ENCODE measurements at regions not wholly inside any gene's neighbourhood (a gene's known extent, or its start where the extent isn't known, plus 50 kb on each side); places are given as distances from the start of the nearest gene placed in this dataset.

DNA sequence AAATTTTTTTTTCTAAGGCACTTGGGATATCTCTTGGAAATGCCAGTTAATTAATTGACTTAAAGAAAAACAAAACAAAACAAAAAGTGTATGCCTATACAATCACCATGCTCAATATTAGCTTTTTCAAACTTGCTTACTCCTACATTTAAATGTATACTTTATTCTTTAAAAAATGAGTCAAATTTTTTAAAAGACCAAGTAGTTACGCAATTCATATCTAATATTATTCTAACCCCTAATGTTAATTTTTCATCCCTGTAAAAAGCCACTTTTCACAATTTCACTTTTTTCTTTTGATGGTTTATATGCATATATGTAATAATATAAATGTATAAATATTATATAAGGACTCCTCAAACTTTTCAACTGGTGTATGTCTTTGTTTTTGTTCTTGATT lies 211.2 kb downstream of the PRDM9 start:
- TF ChIP-seq POLR2A (IDR thresholded peaks at IDR 0.05), result no peak
- TF ChIP-seq, protein P1, sequence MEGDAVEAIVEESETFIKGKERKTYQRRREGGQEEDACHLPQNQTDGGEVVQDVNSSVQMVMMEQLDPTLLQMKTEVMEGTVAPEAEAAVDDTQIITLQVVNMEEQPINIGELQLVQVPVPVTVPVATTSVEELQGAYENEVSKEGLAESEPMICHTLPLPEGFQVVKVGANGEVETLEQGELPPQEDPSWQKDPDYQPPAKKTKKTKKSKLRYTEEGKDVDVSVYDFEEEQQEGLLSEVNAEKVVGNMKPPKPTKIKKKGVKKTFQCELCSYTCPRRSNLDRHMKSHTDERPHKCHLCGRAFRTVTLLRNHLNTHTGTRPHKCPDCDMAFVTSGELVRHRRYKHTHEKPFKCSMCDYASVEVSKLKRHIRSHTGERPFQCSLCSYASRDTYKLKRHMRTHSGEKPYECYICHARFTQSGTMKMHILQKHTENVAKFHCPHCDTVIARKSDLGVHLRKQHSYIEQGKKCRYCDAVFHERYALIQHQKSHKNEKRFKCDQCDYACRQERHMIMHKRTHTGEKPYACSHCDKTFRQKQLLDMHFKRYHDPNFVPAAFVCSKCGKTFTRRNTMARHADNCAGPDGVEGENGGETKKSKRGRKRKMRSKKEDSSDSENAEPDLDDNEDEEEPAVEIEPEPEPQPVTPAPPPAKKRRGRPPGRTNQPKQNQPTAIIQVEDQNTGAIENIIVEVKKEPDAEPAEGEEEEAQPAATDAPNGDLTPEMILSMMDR (IDR thresholded peaks at IDR 0.05), result no peak

All from lower leg skin (tissue), 3 donors.